Activated T-cell treated with anti-CD3 and anti-CD28 coated beads, Interleukin-2, amount 50 U/mL, for 24 hours (primary cell): ENCODE measurements at regions not wholly inside any gene's neighbourhood (a gene's known extent, or its start where the extent isn't known, plus 50 kb on each side); places are given as distances from the start of the nearest gene placed in this dataset.
"Not testable (repeated sequence)": the region's sequence is repeated elsewhere in the genome, so short reads cannot be mapped to it uniquely, and the experiment has no call there.

Experiments used
- DNase-seq: peaks from one replicate; pipeline ENCODE4 v3.0.0-alpha.2; 2020
- H3K27ac Mint-ChIP-seq: 2 replicates; pipeline ENCODE4 v1.8.0; 2020; ENCODE audit warnings: mild to moderate bottlenecking, mixed read lengths
- H3K27me3 Mint-ChIP-seq: 2 replicates; pipeline ENCODE4 v1.8.0; 2020; ENCODE audit warnings: mixed read lengths
- H3K36me3 Mint-ChIP-seq: 2 replicates; pipeline ENCODE4 v1.8.0; 2020; ENCODE audit warnings: low read depth, mixed read lengths
- H3K4me1 Mint-ChIP-seq: 2 replicates; pipeline ENCODE4 v1.8.0; 2020; ENCODE audit warnings: low read depth, mixed read lengths
- H3K4me3 Mint-ChIP-seq: 2 replicates; pipeline ENCODE4 v1.8.0; 2020; ENCODE audit warnings: mild to moderate bottlenecking, moderate library complexity, mixed read lengths
- H3K9me3 Mint-ChIP-seq: 2 replicates; pipeline ENCODE4 v1.8.0; 2020; ENCODE audit warnings: mixed read lengths

DNA sequence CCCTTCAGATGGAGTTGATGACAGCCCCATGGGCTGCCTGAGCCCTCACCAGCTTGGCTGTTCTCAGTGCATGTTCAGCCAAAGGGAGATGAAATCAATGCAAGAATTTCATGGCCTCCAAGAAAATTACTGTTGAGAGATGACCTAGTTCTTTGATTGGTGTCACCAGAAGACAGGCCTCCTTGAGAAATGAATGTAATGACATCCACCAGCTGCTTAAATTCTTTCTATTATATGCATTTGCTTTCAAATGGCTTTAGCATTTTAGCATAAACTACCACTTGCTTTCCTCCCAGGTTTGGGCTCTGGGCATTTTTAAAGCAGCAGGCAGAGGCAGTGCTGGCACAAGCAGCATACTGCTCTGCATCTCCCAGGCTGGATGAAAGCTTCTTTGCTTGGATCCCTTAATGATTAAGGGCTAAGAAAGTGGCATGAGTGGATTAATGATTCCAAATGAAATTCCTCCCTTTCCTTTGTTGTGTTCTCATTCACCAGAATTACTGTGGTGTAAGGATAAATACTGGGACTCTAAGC is 278.4 kb downstream of the ZNF326 start:
- Mint-ChIP-seq H3K36me3 (no peaks in the 10 kb centered on the region), H3K27ac (no peak overlapping the region), H3K4me1 (no peaks in the 10 kb centered on the region), H3K4me3 (no peak overlapping the region), H3K27me3 (no peaks in the 10 kb centered on the region), H3K9me3 (no peaks in the 10 kb centered on the region)
- DNase-seq = no peak

DNA sequence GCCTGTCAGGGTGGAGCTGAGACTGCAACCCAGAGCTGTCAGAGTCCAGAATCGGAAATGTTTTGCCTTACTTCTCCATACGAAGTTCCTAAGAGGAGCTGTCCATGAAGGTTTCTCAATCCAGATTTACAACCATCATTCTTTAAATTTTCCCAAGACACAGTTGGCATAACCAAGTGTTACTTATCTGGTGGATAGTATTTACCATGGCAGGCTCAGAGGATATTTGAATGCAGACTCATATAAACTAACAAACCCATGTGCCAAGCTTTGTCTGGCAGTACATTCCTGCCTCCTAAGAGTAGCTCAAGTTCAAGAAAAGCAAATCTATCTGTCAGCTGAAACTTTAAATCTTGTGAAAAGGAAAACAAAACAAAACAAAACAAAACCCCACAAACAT is 267.9 kb downstream of the ZNF326 start:
- Mint-ChIP-seq H3K27ac (no peak overlapping the region), H3K9me3 (no peaks in the 10 kb centered on the region), H3K4me3 (no peak overlapping the region), H3K4me1 (no peaks in the 10 kb centered on the region), H3K36me3 (no peaks in the 10 kb centered on the region), H3K27me3 (peaks cover 8% of the 10 kb centered on the region)
- DNase-seq = no peak

DNA sequence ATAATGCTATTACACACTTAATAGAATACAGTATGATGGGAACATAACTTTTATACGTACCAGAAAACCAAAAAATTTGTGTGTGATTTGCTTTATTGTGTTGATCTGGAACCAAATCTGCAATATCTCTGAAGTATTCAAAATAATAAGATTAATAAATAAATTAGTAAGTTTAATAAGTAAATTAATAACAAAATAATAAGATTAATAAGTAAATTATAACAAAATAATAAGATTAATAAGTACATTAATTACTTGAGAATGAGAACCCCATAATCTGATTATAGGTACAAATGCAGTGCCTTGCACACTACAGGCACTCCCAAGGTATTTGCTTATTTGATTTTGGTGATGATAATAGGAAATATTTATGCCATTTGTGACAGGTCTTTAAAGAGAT is 267.4 kb downstream of the ZNF326 start:
- DNase-seq = no peak
- no peaks in the 10 kb centered on the region for H3K9me3 Mint-ChIP-seq
- no peaks in the 10 kb centered on the region for H3K4me1 Mint-ChIP-seq
- H3K27me3 Mint-ChIP-seq = peaks cover 8% of the 10 kb centered on the region
- no peaks in the 10 kb centered on the region for H3K36me3 Mint-ChIP-seq
- no peak overlapping the region for H3K27ac Mint-ChIP-seq
- no peak overlapping the region for H3K4me3 Mint-ChIP-seq

DNA sequence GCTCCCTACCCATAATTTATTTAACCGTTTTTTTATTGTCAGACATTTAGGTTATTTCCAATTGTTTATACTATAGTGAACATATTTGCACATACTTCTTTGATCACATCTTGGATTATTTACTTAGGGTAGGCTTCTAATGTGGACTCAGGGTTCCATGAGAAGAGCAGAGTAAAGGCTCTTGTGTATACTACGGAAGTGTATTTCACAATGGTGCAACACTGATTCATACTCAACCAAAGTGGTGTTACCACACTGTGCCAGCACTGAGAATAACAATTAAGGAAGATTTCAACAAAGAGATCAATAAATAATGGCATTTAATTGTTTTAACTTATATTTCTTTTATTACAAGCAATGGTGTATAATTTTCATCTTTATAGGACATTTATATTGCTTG is 251.2 kb downstream of the ZNF326 start:
- no peak overlapping the region for H3K27ac Mint-ChIP-seq
- no peaks in the 10 kb centered on the region for H3K36me3 Mint-ChIP-seq
- DNase-seq = no peak
- no peak overlapping the region for H3K4me3 Mint-ChIP-seq
- no peaks in the 10 kb centered on the region for H3K4me1 Mint-ChIP-seq
- peaks cover 6% of the 10 kb centered on the region for H3K27me3 Mint-ChIP-seq
- peaks cover 3% of the 10 kb centered on the region for H3K9me3 Mint-ChIP-seq

DNA sequence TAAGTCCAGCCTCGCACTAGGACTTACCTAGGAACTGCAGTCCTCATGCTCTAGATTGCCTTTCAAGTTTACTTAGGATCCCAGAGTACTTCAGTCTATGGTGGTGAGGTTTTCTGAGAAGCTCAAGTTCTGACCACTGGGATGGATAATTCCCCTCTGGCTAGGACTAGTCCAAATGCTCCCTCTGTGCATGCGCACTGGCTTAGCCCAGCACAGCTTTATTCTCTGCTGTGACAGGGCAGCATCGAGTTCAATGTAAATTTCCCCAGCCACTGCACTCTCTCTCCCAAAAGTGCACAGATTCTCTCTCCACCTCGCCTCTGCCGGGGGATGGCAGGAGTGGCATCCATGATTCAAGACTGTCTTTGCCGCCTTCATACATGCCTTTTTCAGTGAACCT is 241.6 kb downstream of the ZNF326 start:
- Mint-ChIP-seq H3K36me3 (no peaks in the 10 kb centered on the region), H3K4me3 (no peak overlapping the region), H3K9me3 (no peaks in the 10 kb centered on the region), H3K27ac (no peak overlapping the region), H3K27me3 (no peaks in the 10 kb centered on the region), H3K4me1 (no peaks in the 10 kb centered on the region)
- DNase-seq = no peak

DNA sequence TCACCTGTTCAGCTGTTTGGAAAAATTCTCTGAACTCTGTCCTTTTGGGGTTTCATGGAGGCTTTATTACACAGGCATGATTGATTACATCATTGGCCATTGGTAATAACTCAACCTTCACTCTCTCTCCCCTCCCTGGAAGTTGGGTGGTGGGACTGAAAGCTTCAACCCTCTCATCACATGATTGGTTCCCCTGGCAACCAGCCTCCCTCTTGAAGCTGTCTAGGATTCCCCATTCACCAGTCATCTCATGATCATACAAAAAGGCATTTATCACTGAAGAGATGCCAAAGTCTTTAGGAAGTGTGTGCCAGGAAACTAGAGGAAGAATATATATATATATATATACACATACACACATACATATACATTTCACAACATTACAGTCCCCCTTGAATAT is 228.5 kb downstream of the ZNF326 start:
- Mint-ChIP-seq H3K27ac (no peak overlapping the region), H3K4me3 (no peak overlapping the region), H3K9me3 (peaks cover 7% of the 10 kb centered on the region), H3K36me3 (no peaks in the 10 kb centered on the region), H3K27me3 (peaks cover 9% of the 10 kb centered on the region), H3K4me1 (no peaks in the 10 kb centered on the region)
- DNase-seq = no peak

DNA sequence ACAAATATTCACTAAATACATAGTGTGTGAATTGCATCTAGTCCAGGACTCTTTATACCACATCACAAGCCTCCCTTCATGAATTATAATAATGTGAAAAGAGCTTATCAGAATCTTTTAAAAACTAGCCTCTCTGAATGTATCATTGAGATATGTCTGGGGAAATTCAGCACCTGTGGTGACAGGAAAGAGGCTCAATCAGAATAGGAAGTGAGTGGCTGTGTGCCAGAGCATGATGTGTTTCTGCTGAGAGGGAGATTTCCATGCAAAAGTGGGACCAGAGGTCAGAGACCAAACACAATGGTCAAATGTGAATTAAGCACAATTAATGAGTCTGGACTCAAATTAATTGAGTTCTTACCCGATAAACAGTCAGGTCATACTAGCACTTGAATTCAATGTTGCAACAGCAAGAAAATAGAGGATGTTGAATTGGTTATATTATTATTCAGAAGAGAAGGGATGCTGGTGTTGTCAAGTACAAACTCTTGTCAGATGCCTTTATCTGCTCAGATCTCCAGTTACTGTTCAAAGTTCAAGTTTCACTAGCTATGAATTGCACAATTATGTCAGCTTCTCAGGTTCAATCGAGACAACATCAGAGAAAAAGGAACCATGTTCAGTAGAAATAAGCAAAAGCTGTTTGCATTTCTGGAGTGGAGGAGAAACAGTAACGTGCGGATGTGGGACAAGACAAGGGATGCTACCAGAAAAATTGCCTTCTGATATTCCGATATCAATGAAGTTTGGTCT is 226.2 kb downstream of the ZNF326 start:
- no peaks in the 10 kb centered on the region for H3K4me1 Mint-ChIP-seq
- H3K27ac Mint-ChIP-seq = no peak overlapping the region
- no peak overlapping the region for H3K4me3 Mint-ChIP-seq
- peaks cover 9% of the 10 kb centered on the region for H3K27me3 Mint-ChIP-seq
- DNase-seq = no peak
- H3K36me3 Mint-ChIP-seq = no peaks in the 10 kb centered on the region
- peaks cover 4% of the 10 kb centered on the region for H3K9me3 Mint-ChIP-seq

DNA sequence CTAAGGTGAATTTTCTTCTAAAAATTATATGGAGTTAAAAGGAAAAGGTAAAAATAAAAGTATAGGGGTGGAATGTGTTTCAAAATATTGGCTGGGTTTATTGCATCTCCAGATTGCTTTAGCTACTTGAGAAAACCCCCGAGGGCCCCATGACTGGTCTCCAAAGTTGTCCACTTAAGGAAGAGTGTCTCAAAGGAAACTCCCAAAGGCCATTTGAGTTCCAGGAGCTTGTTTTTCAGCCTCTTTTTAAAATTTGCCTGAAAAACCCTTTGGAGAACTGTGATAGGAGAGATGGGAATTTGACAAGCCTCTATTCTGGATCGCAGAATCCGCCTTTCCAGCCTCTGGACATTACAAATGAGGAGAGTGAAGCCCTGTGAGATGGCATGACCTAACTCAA is 225.6 kb downstream of the ZNF326 start:
- Mint-ChIP-seq H3K36me3 (no peaks in the 10 kb centered on the region), H3K4me3 (no peak overlapping the region), H3K27ac (no peak overlapping the region), H3K27me3 (peaks cover 9% of the 10 kb centered on the region), H3K9me3 (peaks cover 4% of the 10 kb centered on the region), H3K4me1 (no peaks in the 10 kb centered on the region)
- DNase-seq = no peak

DNA sequence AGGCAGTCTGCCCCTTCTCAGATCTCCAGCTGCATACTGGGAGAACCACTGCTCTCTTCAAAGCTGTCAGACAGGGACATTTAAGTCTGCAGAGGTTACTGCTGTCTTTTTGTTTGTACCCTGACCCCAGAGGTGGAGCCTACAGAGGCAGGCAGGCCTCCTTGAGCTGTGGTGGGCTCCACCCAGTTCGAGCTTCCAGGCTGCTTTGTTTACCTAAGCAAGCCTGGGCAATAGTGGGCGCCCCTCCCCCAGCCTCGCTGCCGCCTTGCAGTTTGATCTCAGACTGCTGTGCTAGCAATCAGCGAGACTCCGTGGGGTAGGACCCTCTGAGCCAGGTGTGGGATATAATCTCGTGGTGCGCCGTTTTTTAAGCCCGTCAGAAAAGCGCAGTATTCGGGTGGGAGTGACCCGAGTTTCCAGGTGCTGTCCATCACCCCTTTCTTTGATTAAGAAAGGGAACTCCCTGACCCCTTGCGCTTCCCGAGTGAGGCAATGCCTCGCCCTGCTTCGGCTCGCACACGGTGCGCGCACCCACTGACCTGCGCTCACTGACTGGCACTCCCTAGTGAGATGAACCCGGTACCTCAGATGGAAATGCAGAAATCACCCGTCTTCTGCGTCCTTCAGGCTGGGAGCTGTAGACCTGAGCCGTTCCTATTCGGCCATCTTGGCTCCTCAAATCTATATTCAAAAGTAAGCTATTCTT is 224.4 kb downstream of the ZNF326 start:
- not testable (repeated sequence) for H3K4me1 Mint-ChIP-seq, H3K27ac Mint-ChIP-seq, H3K27me3 Mint-ChIP-seq, H3K4me3 Mint-ChIP-seq, DNase-seq, H3K9me3 Mint-ChIP-seq, H3K36me3 Mint-ChIP-seq

DNA sequence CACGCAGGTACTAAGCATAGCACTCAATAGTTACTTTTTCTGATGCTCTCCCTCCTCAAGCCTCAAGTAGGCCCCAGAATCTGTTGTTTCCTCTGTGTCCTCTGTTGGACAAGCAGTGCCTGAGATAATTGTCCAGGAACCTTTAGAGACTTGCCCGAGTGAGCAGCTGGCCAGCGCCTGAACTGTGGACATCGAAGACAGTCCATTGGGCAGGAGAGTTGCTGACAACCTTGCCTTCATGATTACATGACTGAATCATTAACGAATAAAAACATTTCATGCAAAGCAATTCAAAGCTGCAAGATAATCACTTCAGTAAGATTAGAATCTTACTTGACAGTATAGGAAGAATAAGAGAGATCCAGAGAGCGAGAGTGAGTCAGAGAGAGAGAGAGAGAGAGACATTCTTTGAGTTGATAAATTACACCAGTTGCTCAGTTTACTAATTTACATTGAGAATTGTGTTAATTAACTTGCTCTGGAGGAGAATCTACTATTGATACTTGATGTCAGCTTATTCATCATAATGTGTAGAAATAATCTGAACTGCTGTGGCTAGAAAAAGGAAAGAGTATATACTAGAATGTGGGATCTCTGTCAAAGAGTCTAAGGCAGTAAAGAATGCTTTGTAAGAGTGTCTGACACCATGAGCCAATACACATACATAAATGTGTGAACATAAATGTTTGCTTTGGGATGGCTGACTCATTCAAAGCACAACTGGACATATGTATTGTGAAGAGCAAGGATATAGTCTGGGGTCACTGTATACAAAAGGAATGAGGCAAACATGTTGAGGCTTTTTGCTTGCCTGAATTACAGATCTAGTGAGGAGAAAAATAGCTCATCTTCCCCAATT is 216.0 kb downstream of the ZNF326 start:
- H3K27ac Mint-ChIP-seq = no peak overlapping the region
- no peaks in the 10 kb centered on the region for H3K9me3 Mint-ChIP-seq
- DNase-seq = no peak
- H3K27me3 Mint-ChIP-seq = no peaks in the 10 kb centered on the region
- H3K4me3 Mint-ChIP-seq = no peak overlapping the region
- no peaks in the 10 kb centered on the region for H3K36me3 Mint-ChIP-seq
- no peaks in the 10 kb centered on the region for H3K4me1 Mint-ChIP-seq

DNA sequence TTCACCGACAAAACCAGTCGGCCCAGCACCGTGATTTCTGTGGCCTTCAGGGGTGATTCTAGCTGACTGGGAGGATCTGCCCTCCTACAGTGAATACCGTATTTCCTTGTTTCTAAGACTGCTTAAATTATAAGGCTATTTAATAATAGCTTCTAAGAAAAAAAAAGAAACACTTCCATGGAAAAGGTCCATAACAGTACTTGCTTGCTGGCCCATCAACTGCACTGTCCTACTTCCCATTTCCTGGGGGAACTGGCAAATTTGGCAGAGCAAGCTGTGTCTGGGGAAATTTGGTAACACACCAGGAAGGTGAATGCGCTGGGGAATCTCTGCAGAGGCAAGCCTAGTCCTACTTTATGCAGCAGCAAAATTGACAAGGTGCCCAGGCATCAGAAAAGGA is 214.0 kb downstream of the ZNF326 start:
- H3K27ac Mint-ChIP-seq = no peak overlapping the region
- H3K36me3 Mint-ChIP-seq = no peaks in the 10 kb centered on the region
- no peak for DNase-seq
- H3K4me1 Mint-ChIP-seq = no peaks in the 10 kb centered on the region
- no peaks in the 10 kb centered on the region for H3K9me3 Mint-ChIP-seq
- H3K4me3 Mint-ChIP-seq = no peak overlapping the region
- H3K27me3 Mint-ChIP-seq = peaks cover 3% of the 10 kb centered on the region

DNA sequence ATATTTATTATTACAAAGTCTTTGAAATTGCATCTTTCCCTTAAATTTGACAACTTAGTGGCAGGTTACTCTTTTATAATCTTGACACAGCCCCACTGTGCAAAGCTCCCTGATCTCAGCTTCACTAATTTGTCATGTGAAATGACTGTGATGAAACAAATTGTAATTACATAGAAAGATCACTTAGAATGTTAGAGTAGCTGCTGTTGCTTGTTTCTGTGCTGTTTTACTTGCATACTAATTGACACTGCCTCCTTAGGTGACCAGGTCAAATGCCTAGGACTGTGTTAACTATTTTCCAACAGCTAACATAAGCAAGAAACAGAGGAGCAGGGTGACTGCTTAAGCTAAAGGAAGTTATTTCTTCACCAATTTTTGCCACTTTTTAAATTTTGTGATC is 211.3 kb downstream of the ZNF326 start:
- H3K27me3 Mint-ChIP-seq = peaks cover 3% of the 10 kb centered on the region
- H3K4me3 Mint-ChIP-seq = no peak overlapping the region
- DNase-seq = no peak
- H3K9me3 Mint-ChIP-seq = no peaks in the 10 kb centered on the region
- no peaks in the 10 kb centered on the region for H3K4me1 Mint-ChIP-seq
- no peaks in the 10 kb centered on the region for H3K36me3 Mint-ChIP-seq
- H3K27ac Mint-ChIP-seq = no peak overlapping the region

DNA sequence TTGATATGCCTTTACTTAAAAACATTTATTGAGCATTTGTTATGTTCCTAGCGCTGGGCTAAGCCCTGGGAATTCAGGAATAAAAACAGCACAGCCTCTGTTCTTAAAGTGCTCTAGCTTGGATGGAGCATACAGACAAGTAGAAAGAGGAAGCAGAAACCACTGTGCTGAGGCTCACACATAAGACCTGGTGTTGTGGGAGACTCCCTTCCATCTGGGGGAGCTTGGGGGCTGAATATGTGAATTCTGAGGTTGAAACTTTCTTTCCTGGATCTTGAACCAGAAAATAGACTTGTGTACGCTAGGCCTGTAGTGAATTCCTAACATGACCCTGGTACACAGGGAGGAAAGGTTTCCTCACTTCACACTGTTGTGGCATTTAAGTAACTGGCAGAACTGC is 209.9 kb downstream of the ZNF326 start:
- Mint-ChIP-seq H3K36me3 (no peaks in the 10 kb centered on the region), H3K27me3 (peaks cover 3% of the 10 kb centered on the region), H3K4me3 (no peak overlapping the region), H3K27ac (no peak overlapping the region), H3K4me1 (no peaks in the 10 kb centered on the region), H3K9me3 (no peaks in the 10 kb centered on the region)
- DNase-seq = no peak

DNA sequence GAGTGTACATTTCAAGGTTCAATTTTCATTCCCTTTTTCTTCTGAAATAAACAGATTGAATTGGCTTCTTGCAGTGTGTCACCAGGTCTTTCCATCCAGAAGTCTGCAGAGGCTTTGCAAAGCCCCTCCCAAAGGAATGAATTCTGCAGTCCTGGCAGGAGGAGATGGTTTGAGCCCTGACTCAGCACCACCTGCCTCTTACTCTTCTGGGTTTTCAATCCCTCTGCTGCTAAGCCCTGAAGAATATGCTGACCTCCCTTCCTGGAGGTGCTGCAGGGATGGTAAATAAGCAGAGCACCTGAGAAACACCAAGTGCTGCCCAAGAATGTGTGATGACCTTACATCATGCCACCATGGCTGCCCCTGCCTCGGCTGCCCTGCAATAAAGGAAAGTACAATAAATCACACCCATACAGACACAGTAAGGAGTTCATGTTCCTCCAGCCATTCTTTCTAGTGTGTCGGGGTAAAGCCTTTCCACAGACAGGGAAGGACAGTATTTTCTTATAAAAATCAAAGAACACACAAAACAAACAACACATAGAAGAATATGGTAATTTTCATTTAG is 209.2 kb downstream of the ZNF326 start:
- no peaks in the 10 kb centered on the region for H3K9me3 Mint-ChIP-seq
- no peak for DNase-seq
- no peak overlapping the region for H3K27ac Mint-ChIP-seq
- no peaks in the 10 kb centered on the region for H3K4me1 Mint-ChIP-seq
- H3K4me3 Mint-ChIP-seq = no peak overlapping the region
- peaks cover 3% of the 10 kb centered on the region for H3K27me3 Mint-ChIP-seq
- H3K36me3 Mint-ChIP-seq = no peaks in the 10 kb centered on the region
